ENCODE measurements at regions not wholly inside any gene's neighbourhood (a gene's known extent, or its start where the extent isn't known, plus 50 kb on each side); places are given as distances from the start of the nearest gene placed in this dataset.
A peak's percentile ranks its signal among the peaks of the same experiment; 100 is the strongest.

DNA sequence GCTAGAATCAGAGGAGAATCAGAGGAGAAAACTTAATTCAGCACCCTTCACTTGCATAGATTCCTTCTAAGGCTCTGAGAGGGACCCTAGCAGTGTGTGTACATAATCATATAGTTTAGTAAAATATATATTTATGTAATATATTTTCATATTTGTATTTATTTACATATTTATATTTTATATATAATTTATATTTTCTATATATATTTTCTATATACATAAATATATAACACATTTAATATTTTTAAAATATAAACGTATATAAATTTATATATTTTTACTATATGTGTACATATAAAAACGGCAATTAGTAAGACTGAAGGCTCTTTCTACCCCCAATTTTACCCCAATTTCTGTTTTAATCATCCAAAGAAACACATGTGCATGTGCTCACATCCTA lies 80.3 kb downstream of the NXPE2 start:
- Mint-ChIP-seq H3K27ac (no peak overlapping the region), H3K4me1 (ENCODE audit: low read depth) (no peaks in the 10 kb centered on the region), H3K4me3 (no peak overlapping the region), H3K27me3 (ENCODE audit: insufficient read depth) (peaks cover 2% of the 10 kb centered on the region; the same call in 1 of the 2 replicates), H3K9me3 (peaks cover 4% of the 10 kb centered on the region; the same call in 1 of the 2 replicates), H3K36me3 (ENCODE audit: low read depth) (no peaks in the 10 kb centered on the region)
- no peak for DNase-seq
- TF ChIP-seq, protein P1, sequence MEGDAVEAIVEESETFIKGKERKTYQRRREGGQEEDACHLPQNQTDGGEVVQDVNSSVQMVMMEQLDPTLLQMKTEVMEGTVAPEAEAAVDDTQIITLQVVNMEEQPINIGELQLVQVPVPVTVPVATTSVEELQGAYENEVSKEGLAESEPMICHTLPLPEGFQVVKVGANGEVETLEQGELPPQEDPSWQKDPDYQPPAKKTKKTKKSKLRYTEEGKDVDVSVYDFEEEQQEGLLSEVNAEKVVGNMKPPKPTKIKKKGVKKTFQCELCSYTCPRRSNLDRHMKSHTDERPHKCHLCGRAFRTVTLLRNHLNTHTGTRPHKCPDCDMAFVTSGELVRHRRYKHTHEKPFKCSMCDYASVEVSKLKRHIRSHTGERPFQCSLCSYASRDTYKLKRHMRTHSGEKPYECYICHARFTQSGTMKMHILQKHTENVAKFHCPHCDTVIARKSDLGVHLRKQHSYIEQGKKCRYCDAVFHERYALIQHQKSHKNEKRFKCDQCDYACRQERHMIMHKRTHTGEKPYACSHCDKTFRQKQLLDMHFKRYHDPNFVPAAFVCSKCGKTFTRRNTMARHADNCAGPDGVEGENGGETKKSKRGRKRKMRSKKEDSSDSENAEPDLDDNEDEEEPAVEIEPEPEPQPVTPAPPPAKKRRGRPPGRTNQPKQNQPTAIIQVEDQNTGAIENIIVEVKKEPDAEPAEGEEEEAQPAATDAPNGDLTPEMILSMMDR (IDR thresholded peaks at IDR 0.05) = no peak

DNA sequence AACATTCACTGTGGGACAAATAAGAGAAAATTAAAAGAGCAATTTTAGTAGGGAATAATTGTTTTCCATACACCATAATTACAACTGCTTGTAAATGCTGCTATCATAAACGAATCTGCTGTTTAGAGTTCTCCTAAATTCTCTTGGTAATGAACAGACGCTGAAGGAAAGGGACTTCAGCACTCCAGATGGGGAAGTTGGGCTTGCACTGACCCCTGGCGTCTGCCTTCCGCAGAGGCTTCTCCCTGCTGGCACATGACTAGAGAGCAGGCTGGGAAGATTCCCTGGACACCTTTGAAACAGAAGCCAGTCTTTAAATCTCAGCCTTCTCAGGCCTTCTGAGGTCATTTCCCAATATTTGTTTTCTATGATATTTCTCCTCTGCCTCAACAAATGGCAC lies 84.1 kb downstream of the NXPE2 start:
- Mint-ChIP-seq H3K27ac (no peak overlapping the region), H3K4me1 (ENCODE audit: low read depth) (no peaks in the 10 kb centered on the region), H3K36me3 (ENCODE audit: low read depth) (no peaks in the 10 kb centered on the region), H3K27me3 (ENCODE audit: insufficient read depth) (peaks cover 2% of the 10 kb centered on the region; the same call in 1 of the 2 replicates), H3K4me3 (no peak overlapping the region), H3K9me3 (peaks cover 8% of the 10 kb centered on the region; the same call in 1 of the 2 replicates)
- DNase-seq = peak; percentile 21
- TF ChIP-seq, protein P1 (IDR thresholded peaks at IDR 0.05) = peak; percentile 76

DNA sequence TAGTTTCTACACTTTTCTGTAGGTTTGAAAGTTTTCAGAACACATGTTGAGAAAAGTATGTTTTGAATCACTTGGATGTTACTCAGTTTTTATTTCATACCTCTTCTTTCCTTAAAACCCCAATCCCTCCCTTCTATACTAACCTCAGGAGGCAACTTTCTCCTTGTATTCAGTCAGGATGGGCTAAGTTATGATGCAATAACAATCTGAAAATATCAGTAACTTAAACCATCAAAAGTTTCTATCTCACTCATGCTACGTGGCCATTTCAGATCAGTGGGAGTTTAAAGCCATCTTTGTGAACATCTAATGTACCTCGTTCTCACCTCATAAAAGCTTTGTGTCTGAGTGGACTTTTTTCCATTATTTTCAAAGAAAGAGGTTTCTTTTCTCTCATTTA lies 86.2 kb downstream of the NXPE2 start:
- no peak overlapping the region for H3K27ac Mint-ChIP-seq
- H3K9me3 Mint-ChIP-seq = peaks cover 22% of the 10 kb centered on the region
- H3K36me3 Mint-ChIP-seq (ENCODE audit: low read depth) = no peaks in the 10 kb centered on the region
- no peaks in the 10 kb centered on the region for H3K4me1 Mint-ChIP-seq (ENCODE audit: low read depth)
- H3K4me3 Mint-ChIP-seq = no peak overlapping the region
- TF ChIP-seq, protein P1 (IDR thresholded peaks at IDR 0.05) = no peak
- H3K27me3 Mint-ChIP-seq (ENCODE audit: insufficient read depth) = peaks cover 2% of the 10 kb centered on the region; the same call in 1 of the 2 replicates
- DNase-seq = no peak

- Mint-ChIP-seq H3K4me1 (ENCODE audit: low read depth) (no peaks in the 10 kb centered on the region), H3K4me3 (no peak overlapping the region), H3K27me3 (ENCODE audit: insufficient read depth) (no peaks in the 10 kb centered on the region), H3K27ac (no peak overlapping the region), H3K36me3 (ENCODE audit: low read depth) (no peaks in the 10 kb centered on the region), H3K9me3 (peaks cover 20% of the 10 kb centered on the region)
- TF ChIP-seq, protein P1 (IDR thresholded peaks at IDR 0.05) = no peak
- no peak for DNase-seq
Observed at GRCh38 chr11:114771172-114771571, 92.8 kb downstream of the NXPE2 start.

GRCh38 chr11:114773541-114774338 lies 95.4 kb downstream of the NXPE2 start:
- H3K9me3 Mint-ChIP-seq = peaks cover 19% of the 10 kb centered on the region
- H3K4me1 Mint-ChIP-seq (ENCODE audit: low read depth) = no peaks in the 10 kb centered on the region
- no peaks in the 10 kb centered on the region for H3K27me3 Mint-ChIP-seq (ENCODE audit: insufficient read depth)

More at GRCh38 chr11:114773541-114774338, 95.4 kb downstream of the NXPE2 start:
- Mint-ChIP-seq H3K4me3 (no peak overlapping the region), H3K36me3 (ENCODE audit: low read depth) (no peaks in the 10 kb centered on the region), H3K27ac (no peak overlapping the region)
- no peak for DNase-seq
- TF ChIP-seq, protein P1 (IDR thresholded peaks at IDR 0.05) = no peak

All from HFFc6 (cell line).